HG03045 (cell line): ENCODE measurements at regions not wholly inside any gene's neighbourhood (a gene's known extent, or its start where the extent isn't known, plus 50 kb on each side); places are given as distances from the start of the nearest gene placed in this dataset.

Source experiments
- ATAC-seq: cut with Tn5 transposase; IDR thresholded peaks from one replicate; pipeline ENCODE4 v1.9.1; 2021; ENCODE audit warnings: mild to moderate bottlenecking, moderate library complexity; ENCODE audit not compliant: unreplicated experiment

DNA sequence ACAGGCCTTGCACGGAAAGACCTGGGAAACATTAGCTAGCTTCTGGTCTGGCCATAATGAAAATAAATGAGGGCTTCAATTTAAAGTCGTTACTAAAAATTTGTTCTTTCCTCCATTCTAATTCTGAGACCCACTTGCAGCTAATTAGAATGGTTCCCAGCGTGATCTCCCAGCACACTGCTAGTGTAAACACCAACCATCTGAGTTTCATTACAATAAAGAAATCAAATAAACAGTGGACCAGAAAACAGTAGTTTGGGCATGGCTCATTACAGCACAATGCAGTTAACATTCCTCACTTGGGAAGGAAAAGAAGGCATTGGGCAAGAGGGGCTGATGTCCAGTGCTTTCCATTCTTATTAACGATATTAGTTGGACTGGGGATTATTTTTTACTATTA lies 410.9 kb upstream of the SOX9 start:
- no peak for ATAC-seq

DNA sequence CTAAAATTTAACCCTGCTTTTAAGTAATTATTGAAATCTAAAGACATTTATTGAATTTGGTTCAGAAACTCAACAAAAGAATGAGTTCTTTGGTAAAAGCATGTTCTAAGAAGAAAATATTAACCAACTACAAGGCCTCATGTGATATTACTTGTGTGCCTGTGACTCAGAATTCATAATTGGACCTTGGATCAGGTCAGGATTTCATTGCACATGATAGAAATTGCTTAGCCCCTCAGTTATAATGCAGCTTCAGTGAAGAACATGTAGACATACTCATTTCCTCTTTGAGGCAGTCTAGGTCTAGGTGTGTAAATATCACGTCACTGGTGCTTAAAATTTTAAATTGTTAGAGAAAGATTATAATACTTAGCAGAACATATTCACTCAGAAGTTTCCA lies 410.0 kb upstream of the SOX9 start:
- no peak for ATAC-seq

DNA sequence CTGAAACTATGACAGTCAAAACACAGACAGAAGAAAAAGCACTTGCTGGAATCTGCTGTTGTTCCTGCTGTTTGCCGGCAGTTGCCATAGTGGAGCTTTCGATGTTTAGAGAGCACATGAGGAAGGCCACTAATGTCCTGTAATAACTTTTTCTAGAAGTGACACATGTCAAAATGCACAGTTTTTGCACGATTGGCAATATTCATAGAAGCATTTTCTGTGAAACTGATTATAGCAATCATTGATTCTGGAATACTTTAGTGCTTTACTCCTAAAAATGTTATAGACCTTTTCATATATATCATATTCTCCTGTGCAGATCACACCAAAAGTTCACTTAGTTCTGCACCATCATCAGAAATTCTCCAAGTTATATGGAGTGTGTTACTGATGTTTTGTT lies 407.0 kb upstream of the SOX9 start:
- no peak for ATAC-seq

DNA sequence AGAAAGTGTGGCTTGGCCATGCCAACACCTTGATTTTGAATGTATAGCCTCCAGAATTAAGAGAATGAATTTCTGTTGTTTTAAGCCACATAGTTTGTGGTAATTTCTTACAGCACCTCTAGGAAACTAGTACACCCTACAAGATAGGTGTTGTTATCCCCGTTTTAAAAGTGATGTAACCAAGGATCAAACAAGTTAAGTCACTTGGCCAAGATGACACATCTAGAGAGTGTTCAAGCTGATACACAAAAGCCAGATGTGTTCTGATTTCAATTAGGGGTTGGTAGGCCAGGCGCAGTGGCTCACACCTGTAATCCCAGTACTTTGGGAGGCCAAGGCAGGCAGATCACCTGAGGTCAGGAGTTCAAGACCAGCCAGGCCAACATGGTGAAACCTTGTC lies 396.5 kb upstream of the SOX9 start:
- no peak for ATAC-seq

DNA sequence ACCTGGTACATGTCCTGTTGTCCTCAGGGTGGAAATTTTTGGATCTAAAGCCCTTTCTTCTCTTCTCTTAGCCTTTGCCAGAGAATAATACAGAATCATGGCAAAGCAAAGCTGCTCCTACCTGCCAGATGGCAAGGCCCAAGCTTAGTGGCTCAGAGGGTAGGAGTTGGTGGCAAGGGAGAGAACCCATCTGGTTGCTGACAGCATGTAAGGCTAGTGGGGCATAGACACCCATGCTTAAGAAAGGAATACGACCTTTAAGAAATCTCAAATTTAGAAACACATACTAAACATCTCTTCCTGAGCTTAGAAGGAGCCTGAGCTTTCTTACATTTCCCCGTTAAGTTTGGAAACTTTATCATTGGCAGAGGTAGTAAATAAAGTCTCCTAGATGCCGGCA lies 395.0 kb upstream of the SOX9 start:
- ATAC-seq: no peak

DNA sequence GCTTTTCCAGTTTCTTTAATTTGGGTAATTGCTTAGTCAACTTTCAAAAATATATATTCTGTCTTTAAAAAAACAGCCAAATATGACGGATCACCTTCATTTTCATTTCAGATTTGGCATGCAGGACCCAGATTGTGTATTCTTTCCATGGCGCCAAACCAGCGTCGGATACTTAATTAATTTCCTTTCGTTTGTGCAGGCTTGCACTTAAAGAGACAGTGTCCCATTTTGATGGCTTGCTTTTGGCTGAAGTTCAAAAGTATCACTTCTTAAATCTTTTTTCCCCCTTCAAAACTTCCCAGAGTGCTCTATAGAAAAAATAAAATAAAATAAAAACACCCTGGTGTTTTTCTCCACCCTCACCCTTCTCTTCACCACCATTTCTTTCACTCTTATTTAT lies 394.5 kb upstream of the SOX9 start:
- no peak for ATAC-seq

DNA sequence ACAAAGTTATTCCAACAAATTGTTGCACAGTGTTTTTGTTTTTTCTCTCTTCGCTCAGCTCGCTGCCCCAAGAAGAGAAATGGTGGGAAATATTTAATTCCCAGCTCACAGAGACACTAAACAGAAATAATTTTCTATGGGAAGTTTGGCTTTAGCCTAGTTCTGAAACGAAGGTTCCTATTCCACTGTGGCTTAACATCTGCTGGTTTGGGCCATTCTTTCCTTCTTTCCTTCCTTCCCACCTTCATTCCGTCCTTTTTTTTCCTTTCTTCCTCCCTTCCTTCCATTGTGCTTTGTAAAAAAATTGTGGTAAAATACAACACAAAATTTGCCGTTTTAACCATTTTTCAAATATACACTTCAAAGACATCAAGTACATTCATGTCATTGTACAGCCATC lies 393.5 kb upstream of the SOX9 start:
- no peak for ATAC-seq

DNA sequence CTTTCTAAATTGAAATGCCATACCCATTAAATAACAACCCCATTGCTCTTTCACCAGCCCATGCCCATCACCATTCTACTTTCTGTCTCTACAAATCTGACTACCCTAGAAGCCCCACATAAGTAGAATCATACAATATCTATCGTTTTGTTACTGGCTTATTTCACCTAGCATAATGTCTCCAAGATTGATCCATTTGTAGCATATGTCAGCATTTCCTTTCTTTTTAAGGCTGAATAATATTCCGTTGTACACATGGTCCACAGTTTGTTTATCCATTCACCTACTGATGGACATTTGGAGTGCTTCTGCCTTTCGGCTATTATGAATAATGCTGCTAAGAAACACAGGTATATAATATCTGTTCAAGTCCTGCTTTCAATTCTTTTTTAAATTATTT lies 393.1 kb upstream of the SOX9 start:
- ATAC-seq: no peak

DNA sequence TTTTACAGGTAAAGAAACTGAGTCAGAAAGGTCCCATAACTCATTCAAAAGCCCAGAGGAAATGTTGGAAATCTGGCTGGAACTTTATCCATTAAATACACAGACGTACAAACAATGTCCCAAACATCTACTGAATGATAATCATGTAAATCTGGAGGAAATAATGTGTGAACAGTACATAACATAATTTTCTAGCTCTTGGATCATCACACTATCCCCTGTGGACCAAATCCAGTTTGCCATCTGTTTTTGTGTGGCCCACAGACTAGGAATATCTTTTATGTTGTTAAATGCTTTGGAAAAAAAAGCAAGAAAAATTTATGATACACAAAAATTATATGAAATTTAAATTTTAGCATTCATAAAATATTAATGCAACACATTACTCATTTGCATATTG lies 389.9 kb upstream of the SOX9 start:
- ATAC-seq: no peak

DNA sequence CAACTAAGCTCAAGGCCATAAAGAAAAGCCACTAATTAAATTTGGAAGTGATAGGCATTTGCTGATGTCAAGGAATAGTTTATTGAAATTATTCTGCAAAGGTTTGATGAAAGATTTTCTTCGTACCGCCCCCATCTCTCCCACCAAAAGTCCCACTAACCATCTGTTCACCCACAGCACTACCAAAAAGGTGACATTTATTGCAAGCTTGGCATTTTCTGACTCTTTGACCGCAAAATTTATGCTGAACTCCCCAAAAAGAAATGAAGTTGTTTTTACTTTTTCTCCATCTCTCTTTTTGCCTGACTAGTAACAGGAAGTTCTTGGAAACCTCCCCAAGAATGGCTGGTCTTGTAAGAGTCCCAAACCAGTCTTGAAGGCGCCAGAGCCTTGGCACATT lies 384.9 kb upstream of the SOX9 start:
- ATAC-seq: no peak

DNA sequence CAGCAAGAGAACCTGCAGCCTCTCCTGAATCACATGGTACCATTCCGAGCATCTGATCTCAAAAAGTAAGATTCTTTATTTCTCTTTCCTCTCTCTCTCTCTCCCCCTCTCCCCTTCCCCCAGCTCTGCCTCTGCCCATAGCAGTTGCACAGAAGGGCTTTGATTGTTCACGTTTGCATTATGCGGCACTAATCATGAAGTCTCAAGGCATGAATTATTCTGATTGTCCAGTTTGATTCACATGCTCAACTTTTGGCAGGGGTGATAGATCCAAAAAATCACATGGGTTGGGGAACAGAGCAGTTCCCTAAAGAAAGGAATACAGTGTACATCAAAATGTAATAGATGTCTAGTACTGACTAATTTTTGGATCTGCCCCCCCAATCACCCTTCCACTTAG lies 380.0 kb upstream of the SOX9 start:
- ATAC-seq: no peak

DNA sequence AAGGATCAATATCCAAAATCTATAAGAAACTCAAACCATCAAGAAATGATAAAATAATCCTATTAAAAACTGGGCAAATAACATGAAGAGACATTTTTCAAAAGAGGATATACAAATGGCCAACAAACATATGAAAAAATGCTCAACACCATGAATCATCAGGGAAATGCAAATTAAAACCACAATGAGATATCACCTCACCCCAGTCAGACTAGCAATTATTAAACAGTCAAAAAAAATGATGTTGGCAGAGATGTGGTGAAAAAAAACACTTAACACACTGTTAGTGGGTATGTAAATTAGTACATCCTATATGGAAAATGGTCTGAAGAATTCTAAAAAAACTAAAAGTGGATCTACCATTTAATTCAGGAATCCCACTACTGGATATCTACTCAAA lies 379.0 kb upstream of the SOX9 start:
- ATAC-seq: no peak

DNA sequence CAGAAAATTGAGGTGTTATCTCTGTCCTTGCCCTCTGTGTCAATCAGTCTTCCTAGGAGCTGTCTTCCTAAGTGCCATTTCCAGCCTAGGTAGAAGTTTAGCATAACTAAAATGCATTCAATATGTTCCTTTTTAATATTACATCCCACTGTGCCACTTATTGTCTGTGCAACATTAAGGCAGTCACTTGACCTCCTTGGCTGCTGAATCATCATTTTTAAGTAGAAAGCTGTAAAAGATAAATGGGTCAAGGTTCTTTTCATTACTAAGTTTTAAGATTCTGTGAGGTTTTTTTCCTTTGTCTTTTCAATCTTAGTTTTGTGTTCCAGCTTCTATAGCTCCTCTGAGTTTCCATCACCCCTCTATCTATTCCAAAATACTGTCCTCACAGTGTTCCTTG lies 371.9 kb upstream of the SOX9 start:
- ATAC-seq: no peak

DNA sequence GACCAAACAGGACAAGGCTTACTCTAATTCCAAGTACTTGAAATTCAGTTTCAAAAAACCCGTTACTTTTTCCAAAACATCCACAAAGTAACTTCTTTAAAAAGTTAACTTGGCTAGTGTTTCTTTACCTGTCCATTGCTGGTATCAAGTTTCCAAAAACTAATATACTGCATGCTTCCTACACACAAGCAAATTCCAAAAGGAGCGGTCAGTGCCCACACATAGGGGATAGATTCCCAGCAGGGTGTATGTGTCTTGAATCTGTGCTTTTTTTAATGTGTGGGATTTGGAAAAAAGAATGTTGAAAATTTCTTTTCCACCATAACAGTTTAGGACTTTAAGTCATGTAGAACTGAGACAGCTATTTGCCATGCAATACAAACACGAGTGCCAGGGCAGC lies 367.8 kb upstream of the SOX9 start:
- ATAC-seq: no peak

DNA sequence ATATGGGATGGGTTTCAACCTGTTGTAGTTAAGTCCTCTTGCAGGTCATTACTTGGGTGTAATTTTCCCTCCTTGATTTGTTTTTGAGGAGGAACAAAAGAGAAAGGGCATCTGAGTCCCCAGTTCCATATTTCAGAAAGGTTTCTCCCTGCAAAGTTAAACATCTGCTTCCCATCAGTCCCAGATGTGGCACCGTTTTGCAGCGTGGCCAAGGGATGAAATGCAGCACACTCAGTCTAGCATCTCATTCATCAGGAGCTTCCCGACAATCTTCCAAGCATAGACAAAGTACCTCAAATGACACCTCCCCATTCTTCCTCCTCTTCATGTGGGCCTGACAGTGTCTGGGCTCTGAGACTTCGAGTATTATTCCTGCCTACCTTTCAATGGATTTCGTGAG lies 363.7 kb upstream of the SOX9 start:
- no peak for ATAC-seq

DNA sequence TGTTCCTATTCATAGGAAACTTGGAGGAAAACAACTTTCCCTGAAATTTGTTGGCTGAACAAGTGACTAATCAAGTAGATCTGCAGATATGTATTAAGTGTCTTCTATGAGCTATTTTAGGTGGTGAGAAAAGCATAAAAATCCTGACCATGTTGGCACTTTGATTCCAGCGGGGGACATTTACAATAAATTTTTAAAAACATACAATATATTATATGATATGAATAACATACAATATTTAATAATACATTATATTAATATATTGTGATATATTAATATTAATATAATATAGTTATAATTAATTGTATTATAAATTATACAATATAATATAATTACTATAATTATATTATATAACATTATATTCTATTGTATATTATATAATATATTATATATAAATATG lies 362.9 kb upstream of the SOX9 start:
- no peak for ATAC-seq

DNA sequence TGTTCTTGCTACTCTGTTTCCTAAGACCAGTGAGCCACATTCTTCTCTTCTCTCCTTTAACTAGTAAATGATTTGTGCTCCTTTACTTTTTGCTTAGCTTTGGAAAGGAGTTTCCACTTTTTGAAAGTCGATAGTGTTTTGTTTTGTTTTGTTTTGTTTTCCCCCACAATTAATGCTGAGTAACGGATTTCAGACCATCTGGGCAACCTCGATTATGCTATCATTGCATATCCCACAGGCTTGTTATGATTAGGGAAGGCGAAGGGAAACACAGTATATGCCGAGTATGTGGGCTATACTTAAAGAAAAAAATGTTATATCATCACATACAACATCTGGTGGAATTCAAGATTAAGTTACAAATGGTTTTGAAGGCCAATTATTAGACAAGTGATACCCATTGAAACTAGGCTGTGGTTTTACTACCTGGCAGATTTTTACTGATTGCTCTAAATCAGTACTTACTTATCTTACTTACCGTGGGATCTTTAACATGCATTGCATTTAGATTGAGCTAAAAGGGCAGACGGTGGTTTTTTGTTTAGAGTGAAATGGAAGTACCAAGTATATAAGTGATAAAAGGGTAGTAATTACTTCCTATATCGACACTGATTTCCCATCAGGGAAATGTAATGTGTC lies 361.3 kb upstream of the SOX9 start:
- no peak for ATAC-seq

DNA sequence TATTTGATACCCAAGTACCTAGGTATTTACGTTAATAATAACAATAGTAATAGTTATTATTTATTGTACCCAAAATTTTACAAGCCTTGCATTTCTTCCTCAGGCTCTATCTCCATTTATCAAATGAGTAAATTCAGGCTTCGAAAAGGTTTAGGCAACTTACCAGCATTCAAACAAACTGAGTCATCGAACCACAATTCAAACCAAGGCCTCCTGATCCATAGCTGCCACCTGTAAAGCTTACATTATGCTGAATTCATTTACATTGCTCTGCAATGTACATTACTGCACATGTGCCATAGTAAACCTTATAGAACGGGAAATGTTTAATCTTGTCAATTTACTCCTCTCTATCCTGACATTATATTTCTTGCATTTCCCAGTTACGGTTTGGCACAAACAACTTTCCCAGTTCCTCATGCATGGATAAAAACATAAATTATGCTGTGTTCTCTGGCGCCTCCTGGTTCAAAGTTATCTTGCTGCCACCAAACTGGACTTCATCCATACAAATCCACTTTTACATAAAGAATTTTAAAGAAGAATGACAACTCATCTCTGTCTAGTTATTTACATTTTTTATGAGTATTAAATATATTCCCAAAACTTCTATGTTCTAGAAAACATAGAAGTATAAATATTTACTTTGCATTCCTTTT lies 360.6 kb upstream of the SOX9 start:
- no peak for ATAC-seq

DNA sequence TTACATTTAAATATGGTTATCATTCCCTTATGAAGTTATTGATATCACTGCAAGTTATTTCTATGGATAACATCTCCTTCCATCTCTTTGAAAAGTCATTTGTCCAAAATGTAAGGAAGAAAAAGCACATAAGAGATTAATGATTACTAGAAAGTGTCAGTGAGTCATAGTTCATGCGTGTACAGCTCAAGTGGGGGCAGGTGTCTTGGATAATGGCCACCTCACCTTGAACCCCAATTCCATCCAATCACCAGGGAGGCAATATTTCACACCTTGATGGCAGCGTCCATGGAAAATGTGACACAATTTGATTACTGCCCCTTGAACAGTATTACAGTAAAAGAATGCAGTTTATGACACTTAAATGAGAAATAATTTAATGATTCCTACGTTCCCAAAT lies 358.3 kb upstream of the SOX9 start:
- no peak for ATAC-seq

DNA sequence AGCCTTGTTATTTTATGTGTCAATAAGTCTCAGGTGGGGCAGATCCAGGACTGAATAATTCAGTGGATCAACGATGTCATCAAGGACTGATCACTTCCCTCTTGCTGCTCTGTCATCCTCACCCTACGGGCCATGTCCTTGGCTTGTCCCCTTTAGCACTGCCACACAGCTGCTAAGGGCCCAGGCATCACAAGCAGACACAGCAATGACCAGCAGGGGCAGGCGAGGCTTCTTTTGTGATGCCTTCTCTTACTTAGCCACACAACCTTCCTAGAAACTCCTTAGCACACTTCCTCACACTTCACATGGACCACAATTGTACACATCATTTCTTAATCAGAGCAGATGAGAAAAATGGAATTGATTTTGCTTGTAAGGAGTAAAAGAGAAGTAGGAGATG lies 356.3 kb upstream of the SOX9 start:
- ATAC-seq: no peak

DNA sequence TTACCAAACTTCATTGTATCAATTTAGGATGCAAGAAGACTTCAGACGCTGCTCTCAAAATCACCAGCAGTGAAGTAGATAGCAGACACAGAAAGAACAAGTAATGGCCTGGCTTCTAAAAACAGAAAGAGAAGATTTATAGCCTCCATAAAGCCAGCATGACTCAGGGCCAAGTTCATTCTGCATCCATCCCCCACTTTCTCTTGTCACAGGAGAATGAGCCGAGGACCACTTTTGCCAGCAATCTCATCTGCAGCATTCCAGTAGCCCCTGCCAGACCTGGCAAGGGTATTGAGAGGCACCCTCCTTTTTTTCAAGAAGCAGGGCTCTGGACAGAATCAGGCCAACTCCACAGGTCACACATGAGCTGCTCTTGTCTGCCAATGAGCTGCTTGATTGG lies 355.4 kb upstream of the SOX9 start:
- ATAC-seq: no peak

DNA sequence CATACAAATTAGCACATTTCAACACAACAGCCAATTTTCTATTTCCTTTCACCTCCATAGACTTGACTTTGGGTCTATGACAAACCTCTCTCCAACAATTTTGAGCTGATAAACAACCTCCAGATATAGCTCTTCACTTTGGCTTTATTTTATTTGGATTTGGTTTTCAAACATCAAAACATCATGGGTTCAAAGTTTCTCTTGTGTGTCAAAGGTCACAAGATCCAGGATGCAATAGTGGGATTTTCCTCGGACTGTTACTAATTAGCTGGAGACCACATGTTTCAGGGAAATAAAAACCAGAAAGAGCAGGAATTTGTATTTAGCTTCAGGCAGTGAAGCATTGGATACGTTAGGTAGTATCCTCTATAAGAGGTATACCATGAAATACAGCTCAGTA lies 351.0 kb upstream of the SOX9 start:
- ATAC-seq: no peak

DNA sequence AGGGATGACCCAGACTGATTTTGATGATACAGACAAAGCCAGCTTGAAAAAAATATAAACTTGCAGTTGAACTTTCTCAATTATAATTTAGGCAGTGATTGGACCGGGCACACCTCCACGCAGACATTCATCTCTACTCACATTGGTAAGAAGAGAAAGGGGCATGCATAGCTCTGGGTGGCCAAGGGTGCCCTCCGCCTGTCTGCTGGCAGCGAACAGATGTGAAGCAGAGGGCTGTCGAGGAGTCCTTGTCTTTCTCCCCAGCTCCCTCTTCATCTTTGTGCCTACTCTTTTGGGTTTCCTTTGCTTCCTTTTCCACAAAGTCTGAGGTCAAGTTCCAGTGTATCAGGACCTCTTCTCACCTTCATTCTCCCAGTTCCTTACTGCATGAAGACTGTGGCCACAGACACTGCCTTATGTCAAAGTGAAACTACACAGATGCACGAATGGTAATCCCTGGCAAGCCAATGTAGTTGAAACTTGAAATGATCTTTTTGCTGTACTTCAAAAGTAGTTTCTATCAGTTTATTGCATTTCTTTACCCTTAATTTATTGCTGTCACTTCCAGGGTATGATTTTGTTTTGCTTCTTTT lies 343.7 kb upstream of the SOX9 start:
- ATAC-seq: no peak
